Urinary bladder (tissue), 3 donors: ENCODE measurements at regions not wholly inside any gene's neighbourhood (a gene's known extent, or its start where the extent isn't known, plus 50 kb on each side); places are given as distances from the start of the nearest gene placed in this dataset.

Source experiments
- DNase-seq: peaks from one replicate; pipeline ENCODE4 v3.0.0-alpha.2; 2015; ENCODE audit errors: extremely low spot score
- H3K27ac ChIP-seq: one replicate; pipeline ENCODE4 v1.5.1; 2013; ENCODE audit warnings: low read depth, mild to moderate bottlenecking, moderate library complexity
- H3K36me3 ChIP-seq: one replicate; pipeline ENCODE4 v1.6.1; 2013; ENCODE audit warnings: mild to moderate bottlenecking, moderate library complexity; ENCODE audit not compliant: insufficient read depth
- H3K4me1 ChIP-seq: one replicate; pipeline ENCODE4 v1.6.1; 2013; ENCODE audit warnings: mild to moderate bottlenecking, moderate library complexity; ENCODE audit not compliant: insufficient read depth
- H3K4me3 ChIP-seq: one replicate; pipeline ENCODE4 v1.5.1; 2013; ENCODE audit warnings: low read depth, low read length
- WGBS: extraction: QIAGEN DNeasy Blood & Tissue Kit; methylation state at CpG from one replicate; pipeline ENCODE4 v1.1.7; 2013; 5-methylcytosine and 5-hydroxymethylcytosine counted together
- donor health status: healthy with polysubstance abuse.
- donor health status: healthy.

DNA sequence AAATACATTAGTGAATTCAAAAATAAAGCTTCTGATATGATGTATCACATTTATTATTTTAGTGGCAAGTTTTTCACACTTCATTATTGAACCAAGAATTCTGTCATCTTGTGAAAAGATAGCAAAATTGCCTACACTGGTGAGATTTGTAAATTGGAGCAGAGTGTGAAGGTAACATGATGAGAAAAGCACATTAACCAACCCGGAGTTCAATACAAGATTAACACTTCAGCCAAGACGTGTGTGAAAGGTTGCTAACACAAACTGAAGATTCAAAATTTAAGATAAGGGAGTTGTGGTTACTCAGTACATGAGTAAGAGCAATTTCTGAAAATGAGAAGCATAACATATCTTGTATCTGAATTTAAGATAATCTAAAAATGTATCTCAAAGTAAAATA, 346.7 kb downstream of the PDHA2 start:
- no peaks in the 10 kb centered on the region for H3K36me3 ChIP-seq
- H3K4me1 ChIP-seq: no peaks in the 10 kb centered on the region
- WGBS: 41% methylated on average over 2 of the region's 2 CpGs
- no peak overlapping the region for H3K4me3 ChIP-seq
- no peak for DNase-seq
- no peak overlapping the region for H3K27ac ChIP-seq

DNA sequence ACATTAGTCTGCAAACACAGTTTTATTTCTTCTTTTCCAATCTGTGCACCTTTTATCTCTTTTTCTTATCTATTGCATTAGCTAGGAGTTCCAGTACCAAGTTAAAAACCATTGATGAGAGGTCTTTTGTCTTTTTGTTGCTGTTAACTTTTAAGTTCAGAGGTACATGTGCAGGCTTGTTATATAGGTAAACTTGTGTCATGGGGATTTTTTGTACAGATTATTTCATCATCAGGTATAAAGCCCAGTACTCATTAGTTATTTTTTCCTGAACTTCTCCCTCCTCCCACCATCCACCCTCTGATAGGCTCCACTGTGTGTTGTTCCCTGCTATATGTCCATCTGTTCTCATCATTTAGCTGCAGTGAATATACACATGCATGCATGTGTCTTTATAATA, 349.9 kb downstream of the PDHA2 start:
- DNase-seq: no peak
- H3K27ac ChIP-seq: no peak overlapping the region

DNA sequence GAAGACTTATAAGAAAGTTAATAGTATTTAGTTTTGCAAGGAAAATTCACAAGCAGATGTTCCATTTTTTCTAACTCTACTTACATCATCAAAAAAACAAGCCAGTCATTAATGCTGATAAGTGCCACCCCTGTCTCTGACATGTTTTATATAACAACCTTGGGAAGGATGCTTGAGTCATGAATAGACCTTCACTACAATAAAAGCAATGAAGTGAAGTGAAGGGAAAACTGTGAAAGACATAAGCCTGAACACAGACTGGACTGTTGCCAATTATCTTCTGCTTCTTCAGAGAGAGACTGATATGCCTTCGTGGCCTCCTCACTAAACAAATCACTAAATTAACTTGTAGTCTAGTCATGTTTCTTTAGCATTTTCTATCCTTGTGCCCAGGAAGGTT, 353.2 kb downstream of the PDHA2 start:
- Histone ChIP-seq H3K36me3 (no peaks in the 10 kb centered on the region), H3K4me1 (no peaks in the 10 kb centered on the region), H3K4me3 (no peak overlapping the region), H3K27ac (no peak overlapping the region)
- WGBS: 25% methylated on average over 1 of the region's 1 CpG
- no peak for DNase-seq

More for the DNA sequence above, 349.9 kb downstream of the PDHA2 start:
- Histone ChIP-seq H3K4me1 (no peaks in the 10 kb centered on the region), H3K36me3 (no peaks in the 10 kb centered on the region), H3K4me3 (no peak overlapping the region)

DNA sequence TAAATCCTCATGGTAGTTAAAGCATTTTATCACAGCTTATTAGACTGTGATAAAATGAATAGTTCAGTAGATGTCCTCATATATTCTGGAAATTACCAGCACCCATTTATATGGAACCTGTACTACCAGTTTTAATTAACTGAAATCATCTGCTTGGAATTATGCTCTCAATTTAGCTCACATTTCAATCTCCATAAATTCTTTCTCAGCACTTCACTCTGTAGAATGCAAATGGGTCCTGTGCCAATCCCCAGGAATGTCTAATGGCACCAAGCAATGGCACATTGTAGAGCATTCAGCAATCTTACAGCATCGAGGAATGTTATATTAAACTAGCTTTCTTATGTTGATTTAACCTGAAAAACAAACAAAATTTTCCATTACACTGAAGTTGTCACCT, 355.1 kb downstream of the PDHA2 start:
- Histone ChIP-seq H3K36me3 (no peaks in the 10 kb centered on the region), H3K4me3 (no peak overlapping the region), H3K4me1 (no peaks in the 10 kb centered on the region), H3K27ac (no peak overlapping the region)
- 84% methylated on average over 1 of the region's 1 CpG for WGBS
- no peak for DNase-seq

DNA sequence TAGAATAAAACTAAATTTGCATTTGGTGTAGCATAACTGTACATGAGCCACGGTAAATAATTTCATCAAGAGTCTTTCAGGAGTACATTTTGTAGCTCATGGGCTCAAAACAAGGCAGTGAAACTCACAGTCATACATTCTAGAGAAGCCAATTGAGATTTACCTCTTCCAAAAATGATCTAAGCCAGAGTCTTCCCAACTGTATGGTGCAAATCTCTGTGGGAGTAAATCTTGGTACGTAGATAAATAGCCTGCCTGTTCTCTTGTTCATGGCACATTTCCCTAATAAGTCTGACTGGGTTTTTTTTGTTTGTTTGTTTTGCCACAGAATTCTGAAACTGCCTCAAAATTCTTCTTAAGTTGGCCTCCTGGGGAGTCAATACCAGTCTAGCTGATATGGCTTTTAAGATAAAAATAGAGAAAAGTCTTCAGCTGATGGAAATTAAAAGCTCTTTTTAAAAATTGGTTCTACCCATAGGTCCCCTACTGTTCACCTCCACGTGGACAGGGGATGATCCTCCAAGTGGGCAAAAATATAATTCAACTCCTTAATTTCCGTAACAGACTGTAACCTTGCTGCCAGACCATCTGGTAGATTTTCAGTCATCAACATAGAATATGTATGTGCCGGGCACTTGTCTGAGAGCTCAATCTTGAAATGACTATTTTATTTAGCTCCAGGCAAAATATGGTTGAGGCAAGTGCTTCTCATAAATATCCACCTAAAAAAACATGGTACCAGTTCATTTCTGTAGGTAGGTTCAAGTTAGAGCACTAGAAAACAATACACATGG, 365.4 kb downstream of the PDHA2 start:
- 59% methylated on average over 5 of the region's 5 CpGs for WGBS
- Histone ChIP-seq H3K27ac (no peak overlapping the region), H3K4me1 (no peaks in the 10 kb centered on the region), H3K4me3 (no peak overlapping the region), H3K36me3 (no peaks in the 10 kb centered on the region)
- DNase-seq: no peak

DNA sequence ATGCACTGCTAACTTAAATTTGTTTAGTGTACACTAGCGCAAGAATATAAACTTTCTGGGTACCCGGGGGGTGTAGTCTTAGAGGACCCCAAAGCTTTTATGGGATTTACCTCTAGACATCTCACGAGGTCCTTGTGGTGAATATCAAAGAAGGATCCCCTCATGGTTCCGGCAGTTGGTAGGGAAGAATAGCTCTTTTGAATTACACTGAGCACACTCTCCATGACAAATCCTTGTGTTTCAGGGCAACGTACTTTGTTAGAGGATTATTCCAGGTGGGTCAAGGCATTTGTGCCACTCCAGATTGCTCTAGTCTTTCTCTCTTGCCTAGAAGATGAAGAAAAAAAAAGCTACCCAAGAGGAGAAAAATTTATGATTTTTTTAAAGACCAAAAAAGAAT, 387.6 kb downstream of the PDHA2 start:
- Histone ChIP-seq H3K27ac (no peak overlapping the region), H3K36me3 (no peaks in the 10 kb centered on the region), H3K4me3 (no peak overlapping the region), H3K4me1 (no peaks in the 10 kb centered on the region)
- 90% methylated on average over 5 of the region's 5 CpGs for WGBS
- DNase-seq: no peak

DNA sequence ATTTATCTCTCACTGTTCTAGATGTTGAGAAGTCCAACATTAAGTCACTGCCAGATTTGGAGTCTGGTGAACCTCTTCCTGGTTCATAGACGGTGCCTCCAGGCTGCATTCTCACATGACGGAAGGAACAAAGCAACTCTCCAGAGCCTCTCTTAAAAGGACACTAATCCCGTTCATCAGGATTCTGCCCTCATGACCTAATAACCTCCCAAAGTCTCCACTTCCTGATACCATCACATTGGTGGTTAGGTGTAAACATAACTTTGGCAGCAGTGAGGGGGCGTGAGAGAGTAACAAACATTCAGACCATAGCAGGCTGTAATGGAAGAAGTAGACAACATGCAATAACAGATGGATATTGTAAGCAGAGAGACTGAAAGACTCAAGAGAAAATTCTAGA, 388.6 kb downstream of the PDHA2 start:
- no peak for DNase-seq
- Histone ChIP-seq H3K4me1 (no peaks in the 10 kb centered on the region), H3K36me3 (no peaks in the 10 kb centered on the region), H3K27ac (no peak overlapping the region), H3K4me3 (no peak overlapping the region)
- 72% methylated on average over 4 of the region's 4 CpGs for WGBS

DNA sequence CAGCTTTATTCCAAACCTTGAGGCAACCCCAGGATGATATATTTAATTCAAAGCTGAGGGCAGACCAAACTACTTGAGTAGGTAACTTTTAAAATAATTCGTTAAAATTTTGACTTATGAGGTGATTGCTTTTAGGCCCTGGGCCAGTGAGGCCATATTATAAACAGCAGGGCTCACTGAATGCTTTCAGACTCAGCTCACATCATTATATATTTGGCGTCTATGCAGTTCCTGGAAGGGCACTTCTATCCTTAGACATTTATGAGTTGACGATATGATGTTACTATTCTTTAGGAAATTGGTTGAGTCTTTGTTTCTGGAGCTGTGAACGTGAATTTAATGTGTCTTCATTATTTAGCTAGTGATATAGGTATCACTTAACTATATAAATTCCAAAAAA, 400.1 kb downstream of the PDHA2 start:
- no peak for DNase-seq
- Histone ChIP-seq H3K27ac (no peak overlapping the region), H3K36me3 (no peaks in the 10 kb centered on the region), H3K4me1 (no peaks in the 10 kb centered on the region), H3K4me3 (no peak overlapping the region)
- WGBS: 41% methylated on average over 4 of the region's 4 CpGs

DNA sequence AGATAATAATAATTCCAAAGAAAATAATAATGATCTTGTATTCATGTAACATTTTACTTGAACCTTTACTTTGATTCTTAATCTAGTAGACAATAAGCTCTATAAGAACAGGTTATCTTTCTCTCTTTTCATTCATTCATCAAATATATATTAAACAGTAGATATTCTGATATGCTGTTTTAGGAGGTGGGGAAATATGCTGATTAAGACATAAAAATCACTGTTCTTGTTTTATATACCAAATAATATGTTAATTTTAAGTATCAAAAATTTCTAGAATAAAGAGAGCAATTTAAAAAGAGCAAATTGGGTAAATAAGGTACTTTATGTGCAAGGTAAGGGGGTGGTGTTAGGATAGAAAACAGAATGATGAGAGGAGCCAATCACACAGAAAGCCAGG, 401.9 kb downstream of the PDHA2 start:
- H3K36me3 ChIP-seq: no peaks in the 10 kb centered on the region

DNA sequence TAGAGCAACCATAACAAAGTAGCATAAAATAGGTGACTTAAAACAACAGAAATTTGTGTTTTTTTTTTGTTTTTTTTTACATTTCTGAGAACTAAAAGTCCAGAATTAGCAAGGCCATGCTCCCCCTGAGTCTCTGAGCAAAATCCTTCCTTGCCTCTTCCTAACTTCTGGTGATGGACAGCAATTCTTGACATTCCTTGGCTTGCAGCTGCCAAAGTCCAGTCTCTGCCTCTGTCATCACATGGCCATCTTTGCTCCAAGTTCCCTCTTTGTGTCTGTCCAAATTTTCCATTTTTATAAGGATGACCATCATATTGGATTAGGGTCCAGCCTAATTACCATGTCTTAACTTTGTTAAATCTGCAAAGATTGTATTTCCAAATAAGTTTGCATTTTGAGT, 407.2 kb downstream of the PDHA2 start:
- Histone ChIP-seq H3K4me3 (no peak overlapping the region), H3K27ac (no peak overlapping the region), H3K36me3 (no peaks in the 10 kb centered on the region), H3K4me1 (no peaks in the 10 kb centered on the region)
- no peak for DNase-seq

More for the DNA sequence above, 401.9 kb downstream of the PDHA2 start:
- H3K4me1 ChIP-seq: no peaks in the 10 kb centered on the region
- H3K4me3 ChIP-seq: no peak overlapping the region
- no peak overlapping the region for H3K27ac ChIP-seq
- DNase-seq: no peak

DNA sequence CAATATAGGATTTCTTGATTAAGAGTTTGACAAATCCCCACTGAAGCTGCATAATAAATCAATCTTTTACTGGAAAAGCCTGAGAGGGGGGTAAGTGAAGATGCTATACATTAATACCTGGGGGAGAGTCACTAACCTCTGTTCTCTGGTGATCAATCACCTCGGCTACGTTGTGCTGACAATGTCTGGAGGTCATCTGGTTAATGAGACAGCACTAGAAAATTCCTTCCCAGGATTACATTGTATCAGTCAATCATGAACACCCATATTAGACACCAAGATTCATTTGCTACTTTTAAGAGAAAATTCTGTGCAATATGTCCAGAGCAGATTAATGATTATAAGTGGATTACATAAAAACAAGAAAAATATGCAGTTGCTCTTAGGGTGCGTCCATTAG, 408.3 kb downstream of the PDHA2 start:
- WGBS: 75% methylated on average over 3 of the region's 3 CpGs
- Histone ChIP-seq H3K36me3 (no peaks in the 10 kb centered on the region), H3K27ac (no peak overlapping the region), H3K4me3 (no peak overlapping the region), H3K4me1 (no peaks in the 10 kb centered on the region)
- no peak for DNase-seq

DNA sequence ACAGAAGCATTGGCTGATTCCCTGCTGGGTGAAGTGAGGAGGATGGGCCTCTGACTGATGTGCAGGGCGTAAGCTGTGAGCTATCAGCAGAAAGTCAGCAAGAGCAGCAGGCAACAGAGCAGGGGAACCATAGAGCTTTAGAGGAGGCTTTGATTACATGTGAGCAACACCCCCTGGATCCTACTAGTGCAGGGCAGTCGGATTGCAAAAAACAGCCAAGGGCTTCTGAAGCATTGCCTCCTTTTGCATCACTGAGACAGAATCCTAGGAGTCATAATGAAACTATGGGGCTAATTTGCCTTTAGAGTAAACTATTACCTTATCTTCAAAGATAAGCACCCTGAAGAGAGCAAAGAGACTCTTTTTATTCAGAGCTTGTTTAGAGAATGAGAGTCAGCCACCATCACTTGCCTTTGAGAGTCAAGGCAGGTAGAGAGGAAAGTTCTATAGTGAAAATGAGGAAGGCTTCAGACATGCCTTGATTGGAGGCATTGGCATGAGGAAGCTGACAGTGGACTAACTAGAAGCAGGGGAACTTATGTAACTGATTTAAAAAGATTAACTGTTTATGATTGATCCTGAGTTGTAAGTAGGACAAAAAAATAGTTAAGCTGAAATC, 420.3 kb downstream of the PDHA2 start:
- no peaks in the 10 kb centered on the region for H3K36me3 ChIP-seq
- H3K4me1 ChIP-seq: no peaks in the 10 kb centered on the region
- H3K4me3 ChIP-seq: no peak overlapping the region
- 58% methylated on average over 2 of the region's 2 CpGs for WGBS
- H3K27ac ChIP-seq: no peak overlapping the region
- DNase-seq: no peak

DNA sequence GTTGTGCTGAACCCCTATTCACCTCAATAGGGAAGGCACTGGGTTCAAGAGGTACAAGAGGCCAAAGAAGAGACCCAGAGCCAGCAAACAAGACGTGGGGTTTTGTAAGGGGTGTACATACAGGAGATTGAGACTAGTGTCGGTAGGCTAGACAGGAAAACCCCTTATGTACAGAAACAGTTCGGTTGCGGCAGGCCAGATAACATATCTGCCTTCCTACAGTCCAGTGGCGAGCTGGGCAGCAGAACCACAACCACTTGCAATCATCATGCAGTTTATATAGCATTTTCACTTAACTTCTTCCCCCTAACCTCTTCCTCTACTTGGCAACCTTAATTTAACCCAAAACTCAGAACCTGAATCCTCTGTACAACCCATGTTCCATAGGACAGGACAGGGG, 422.2 kb downstream of the PDHA2 start:
- whole genome bisulfite sequencing: 95% methylated on average over 5 of the region's 5 CpGs
- no peak for DNase-seq
- Histone ChIP-seq H3K36me3 (no peaks in the 10 kb centered on the region), H3K4me3 (no peak overlapping the region), H3K27ac (no peak overlapping the region), H3K4me1 (no peaks in the 10 kb centered on the region)

DNA sequence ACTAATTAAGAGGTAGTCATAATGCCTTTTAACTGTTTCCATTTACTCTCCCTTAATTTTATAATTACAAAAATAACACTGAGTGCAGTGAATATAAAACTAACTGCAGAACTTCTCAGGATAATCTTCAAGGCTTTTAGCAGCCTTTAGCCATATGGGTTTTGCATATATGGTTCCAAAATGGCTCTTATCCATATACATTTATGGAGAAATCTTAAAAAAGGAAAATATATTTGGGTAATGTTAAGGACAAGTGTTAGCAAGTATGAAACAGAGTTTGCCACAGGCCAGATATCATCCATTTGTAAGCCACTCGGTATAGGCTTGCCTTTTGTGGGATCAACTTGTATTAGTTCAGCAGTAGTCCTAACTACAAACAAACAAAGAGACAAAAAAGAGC, 423.4 kb downstream of the PDHA2 start:
- H3K36me3 ChIP-seq: no peaks in the 10 kb centered on the region
- no peak for DNase-seq
- no peaks in the 10 kb centered on the region for H3K4me1 ChIP-seq
- no peak overlapping the region for H3K27ac ChIP-seq
- WGBS: 53% methylated on average over 1 of the region's 1 CpG
- no peak overlapping the region for H3K4me3 ChIP-seq
